ENCODE measurements at regions not wholly inside any gene's neighbourhood (a gene's known extent, or its start where the extent isn't known, plus 50 kb on each side); places are given as distances from the start of the nearest gene placed in this dataset.

DNA sequence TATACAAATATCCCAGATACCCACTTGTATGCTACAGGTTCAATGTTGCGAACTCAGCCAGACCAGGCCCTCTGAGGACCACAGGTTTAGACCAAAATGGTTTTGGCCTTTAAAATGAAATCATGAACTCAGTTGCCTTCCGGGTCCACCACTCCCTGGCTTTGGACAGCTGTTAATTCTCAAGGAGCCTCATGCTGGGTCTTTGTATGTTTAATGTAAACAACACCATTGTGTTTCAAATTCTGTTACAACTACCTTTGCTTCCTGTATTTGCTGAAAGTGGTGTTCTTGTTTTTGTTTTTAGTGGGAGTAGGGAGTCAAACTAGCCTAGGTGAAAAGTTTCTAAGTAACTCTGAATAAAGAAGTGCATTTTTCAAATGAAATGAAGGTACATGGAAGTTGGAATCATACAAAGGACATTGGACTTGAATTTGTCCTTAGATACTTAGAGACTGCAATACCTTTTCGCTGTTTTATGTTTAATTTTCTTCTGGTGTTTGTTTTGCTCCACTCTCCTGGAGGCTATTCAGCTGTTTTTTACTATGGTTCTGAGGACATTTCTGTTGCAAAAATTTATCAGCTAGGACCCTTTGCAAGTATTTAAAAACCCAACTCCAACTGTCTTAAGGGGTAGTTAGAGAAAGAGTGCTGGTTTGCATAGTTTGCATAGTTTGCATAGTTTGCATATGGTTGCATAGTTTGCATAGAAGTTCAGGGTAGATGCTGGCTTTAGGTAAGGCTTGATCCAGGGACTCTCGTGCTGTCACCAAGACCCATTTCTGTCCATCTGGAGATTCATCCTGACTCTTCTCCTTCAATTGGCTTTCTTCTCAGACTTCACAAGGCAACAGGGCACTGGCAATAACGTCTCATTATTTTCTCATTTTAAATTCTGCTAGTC is 70.1 kb downstream of the MID1IP1 start:
- Histone ChIP-seq H3K36me3 (ENCODE audit: low read length) (no peaks in the 10 kb centered on the region), H3K4me3 (ENCODE audit: insufficient read depth, low read length, poor library complexity, severe bottlenecking) (no peak overlapping the region), H3K79me2 (ENCODE audit: insufficient read depth, low read length) (no peaks in the 10 kb centered on the region), H3K9me3 (ENCODE audit: insufficient read depth, low read length) (no peaks in the 10 kb centered on the region), H3K27me3 (ENCODE audit: low read length) (no peaks in the 10 kb centered on the region), H3K9ac (ENCODE audit: low read length) (no peak overlapping the region), H3K9me2 (replicated peaks; ENCODE audit: insufficient read depth, low read length) (no peaks in the 10 kb centered on the region), H2AFZ (ENCODE audit: low read depth, low read length, severe bottlenecking) (no peak overlapping the region), H3K4me2 (ENCODE audit: low read depth, low read length, poor library complexity, severe bottlenecking) (no peak overlapping the region), H3K27ac (ENCODE audit: low read depth, low read length) (no peak overlapping the region), H3F3A (ENCODE audit: insufficient read depth) (no peaks in the 10 kb centered on the region), H4K20me1 (ENCODE audit: low read depth, low read length) (no peaks in the 10 kb centered on the region)
- TF ChIP-seq, protein P1, sequence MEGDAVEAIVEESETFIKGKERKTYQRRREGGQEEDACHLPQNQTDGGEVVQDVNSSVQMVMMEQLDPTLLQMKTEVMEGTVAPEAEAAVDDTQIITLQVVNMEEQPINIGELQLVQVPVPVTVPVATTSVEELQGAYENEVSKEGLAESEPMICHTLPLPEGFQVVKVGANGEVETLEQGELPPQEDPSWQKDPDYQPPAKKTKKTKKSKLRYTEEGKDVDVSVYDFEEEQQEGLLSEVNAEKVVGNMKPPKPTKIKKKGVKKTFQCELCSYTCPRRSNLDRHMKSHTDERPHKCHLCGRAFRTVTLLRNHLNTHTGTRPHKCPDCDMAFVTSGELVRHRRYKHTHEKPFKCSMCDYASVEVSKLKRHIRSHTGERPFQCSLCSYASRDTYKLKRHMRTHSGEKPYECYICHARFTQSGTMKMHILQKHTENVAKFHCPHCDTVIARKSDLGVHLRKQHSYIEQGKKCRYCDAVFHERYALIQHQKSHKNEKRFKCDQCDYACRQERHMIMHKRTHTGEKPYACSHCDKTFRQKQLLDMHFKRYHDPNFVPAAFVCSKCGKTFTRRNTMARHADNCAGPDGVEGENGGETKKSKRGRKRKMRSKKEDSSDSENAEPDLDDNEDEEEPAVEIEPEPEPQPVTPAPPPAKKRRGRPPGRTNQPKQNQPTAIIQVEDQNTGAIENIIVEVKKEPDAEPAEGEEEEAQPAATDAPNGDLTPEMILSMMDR (IDR thresholded peaks at IDR 0.05; ENCODE audit: insufficient read depth, low read length, poor library complexity, severe bottlenecking) = no peak
- no peak for TF ChIP-seq EZH2phosphoT487 (conservative IDR thresholded peaks at IDR 0.05; ENCODE audit: low read length)

DNA sequence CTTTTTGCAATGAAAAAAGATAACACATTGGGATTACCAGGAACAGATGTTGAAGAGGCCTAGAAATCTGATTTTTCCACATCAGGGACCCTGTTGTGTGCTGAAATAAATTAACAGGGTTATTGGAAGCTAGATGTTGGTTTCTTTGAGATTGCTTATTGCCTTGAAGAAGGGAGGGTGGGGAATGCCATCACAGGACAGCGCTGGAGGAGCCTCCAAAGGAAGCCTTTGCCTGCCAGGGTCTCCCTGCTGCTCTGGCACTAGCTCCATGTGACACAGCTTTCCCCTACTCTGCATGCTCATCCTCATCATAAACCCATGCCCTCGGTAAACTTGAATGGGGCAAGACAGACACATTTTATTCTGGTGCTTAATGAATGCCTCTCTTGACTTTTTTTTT is 76.1 kb downstream of the MID1IP1 start:
- no peaks in the 10 kb centered on the region for H3K36me3 ChIP-seq (ENCODE audit: low read length)
- TF ChIP-seq, protein P1 (IDR thresholded peaks at IDR 0.05; ENCODE audit: insufficient read depth, low read length, poor library complexity, severe bottlenecking) = no peak
- no peak overlapping the region for H2AFZ ChIP-seq (ENCODE audit: low read depth, low read length, severe bottlenecking)
- no peaks in the 10 kb centered on the region for H3K9me2 ChIP-seq (replicated peaks; ENCODE audit: insufficient read depth, low read length)
- no peak overlapping the region for H3K4me3 ChIP-seq (ENCODE audit: insufficient read depth, low read length, poor library complexity, severe bottlenecking)
- no peak overlapping the region for H3K4me2 ChIP-seq (ENCODE audit: low read depth, low read length, poor library complexity, severe bottlenecking)
- no peaks in the 10 kb centered on the region for H3K79me2 ChIP-seq (ENCODE audit: insufficient read depth, low read length)
- no peak overlapping the region for H3K9ac ChIP-seq (ENCODE audit: low read length)
- H4K20me1 ChIP-seq (ENCODE audit: low read depth, low read length) = no peaks in the 10 kb centered on the region
- no peaks in the 10 kb centered on the region for H3K9me3 ChIP-seq (ENCODE audit: insufficient read depth, low read length)
- no peaks in the 10 kb centered on the region for H3F3A ChIP-seq (ENCODE audit: insufficient read depth)
- no peak overlapping the region for H3K27ac ChIP-seq (ENCODE audit: low read depth, low read length)
- no peaks in the 10 kb centered on the region for H3K27me3 ChIP-seq (ENCODE audit: low read length)

DNA sequence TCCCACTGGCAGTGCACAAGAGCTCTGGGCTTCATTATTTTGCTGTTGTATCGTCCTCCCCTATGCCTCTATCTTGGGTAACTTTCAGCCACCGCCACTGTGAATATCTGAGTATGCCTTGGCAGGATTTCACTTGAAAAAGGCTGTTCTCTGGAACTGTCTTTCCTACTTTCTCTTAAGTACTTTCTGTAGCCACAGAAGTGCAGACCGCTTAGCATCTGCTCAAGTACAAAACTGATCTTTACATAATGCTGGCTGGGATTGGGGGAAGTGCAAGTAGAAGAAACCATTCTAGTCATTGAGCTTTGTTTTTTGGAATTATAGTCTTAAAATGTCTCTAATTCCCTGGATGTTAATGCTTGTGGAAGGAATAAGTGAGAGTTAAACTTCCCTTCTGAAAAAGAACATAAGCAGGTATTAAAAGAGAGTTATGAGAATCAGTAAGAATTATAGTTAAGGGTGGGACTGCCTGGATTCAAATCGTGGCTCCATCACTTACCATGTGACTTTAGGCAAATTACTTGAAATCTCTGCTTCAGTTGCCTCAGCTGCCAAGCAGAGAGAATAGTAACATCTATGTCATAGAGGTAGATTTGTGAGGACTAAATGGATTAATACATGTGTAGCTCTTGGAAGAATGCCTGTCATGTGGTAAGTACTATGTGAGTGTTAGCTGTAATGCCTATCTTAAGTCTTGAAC is 77.5 kb downstream of the MID1IP1 start:
- H3K9me3 ChIP-seq (ENCODE audit: insufficient read depth, low read length) = no peaks in the 10 kb centered on the region
- no peaks in the 10 kb centered on the region for H3F3A ChIP-seq (ENCODE audit: insufficient read depth)
- H3K4me3 ChIP-seq (ENCODE audit: insufficient read depth, low read length, poor library complexity, severe bottlenecking) = no peak overlapping the region
- H3K4me2 ChIP-seq (ENCODE audit: low read depth, low read length, poor library complexity, severe bottlenecking) = no peak overlapping the region
- TF ChIP-seq EZH2phosphoT487 (conservative IDR thresholded peaks at IDR 0.05; ENCODE audit: low read length) = no peak
- TF ChIP-seq, protein P1 (IDR thresholded peaks at IDR 0.05; ENCODE audit: insufficient read depth, low read length, poor library complexity, severe bottlenecking) = no peak
- H3K27ac ChIP-seq (ENCODE audit: low read depth, low read length) = no peak overlapping the region
- no peaks in the 10 kb centered on the region for H4K20me1 ChIP-seq (ENCODE audit: low read depth, low read length)
- H3K36me3 ChIP-seq (ENCODE audit: low read length) = no peaks in the 10 kb centered on the region
- H3K9ac ChIP-seq (ENCODE audit: low read length) = no peak overlapping the region
- no peaks in the 10 kb centered on the region for H3K79me2 ChIP-seq (ENCODE audit: insufficient read depth, low read length)
- H3K27me3 ChIP-seq (ENCODE audit: low read length) = no peaks in the 10 kb centered on the region
- H3K9me2 ChIP-seq (replicated peaks; ENCODE audit: insufficient read depth, low read length) = no peaks in the 10 kb centered on the region
- no peak overlapping the region for H2AFZ ChIP-seq (ENCODE audit: low read depth, low read length, severe bottlenecking)
